ENCODE measurements at regions not wholly inside any gene's neighbourhood (a gene's known extent, or its start where the extent isn't known, plus 50 kb on each side); places are given as distances from the start of the nearest gene placed in this dataset.
"Not testable (repeated sequence)": the region's sequence is repeated elsewhere in the genome, so short reads cannot be mapped to it uniquely, and the experiment has no call there.

GRCh38 chr2:180927030-180927686, 53.2 kb upstream of the UBE2E3 start:
- FAIRE-seq = no peak

GRCh38 chr2:180925700-180926099, 54.7 kb upstream of the UBE2E3 start:
- FAIRE-seq = no peak

- FAIRE-seq = no peak
These were observed 56.3 kb upstream of the UBE2E3 start for GRCh38 chr2:180924063-180924462.

- no peak for FAIRE-seq
These were observed 69.4 kb upstream of the UBE2E3 start for GRCh38 chr2:180910831-180911665.

- FAIRE-seq = no peak
These were observed 72.7 kb upstream of the UBE2E3 start for GRCh38 chr2:180907731-180908130.

- no peak for FAIRE-seq
These were observed 74.9 kb upstream of the UBE2E3 start for GRCh38 chr2:180905461-180905860.

- no peak for FAIRE-seq
These were observed 75.4 kb upstream of the UBE2E3 start for GRCh38 chr2:180905002-180905401.

GRCh38 chr2:180901331-180901730, 79.1 kb upstream of the UBE2E3 start:
- no peak for FAIRE-seq

GRCh38 chr2:180893752-180894151, 86.7 kb upstream of the UBE2E3 start:
- no peak for FAIRE-seq

- no peak for FAIRE-seq
These were observed 88.3 kb upstream of the UBE2E3 start for GRCh38 chr2:180892091-180892490.

GRCh38 chr2:180891360-180891759, 89.0 kb upstream of the UBE2E3 start:
- no peak for FAIRE-seq

- FAIRE-seq = peak; percentile 17
These were observed 89.6 kb upstream of the UBE2E3 start for GRCh38 chr2:180890781-180891180.

GRCh38 chr2:180882959-180883358, 97.4 kb upstream of the UBE2E3 start:
- no peak for FAIRE-seq

GRCh38 chr2:180876506-180876905, 103.9 kb upstream of the UBE2E3 start:
- FAIRE-seq = no peak

GRCh38 chr2:180873219-180873618, 107.2 kb upstream of the UBE2E3 start:
- no peak for FAIRE-seq

GRCh38 chr2:180872781-180873180, 107.6 kb upstream of the UBE2E3 start:
- not testable (repeated sequence) for FAIRE-seq

- no peak for FAIRE-seq
These were observed 108.2 kb upstream of the UBE2E3 start for GRCh38 chr2:180872255-180872654.

GRCh38 chr2:180871649-180872048, 108.8 kb upstream of the UBE2E3 start:
- FAIRE-seq = no peak

GRCh38 chr2:180849851-180850250, 130.6 kb upstream of the UBE2E3 start:
- no peak for FAIRE-seq

GRCh38 chr2:180848393-180848792, 132.0 kb upstream of the UBE2E3 start:
- no peak for FAIRE-seq

GRCh38 chr2:180846756-180847472, 133.5 kb upstream of the UBE2E3 start:
- no peak for FAIRE-seq

GRCh38 chr2:180842461-180842860, 137.9 kb upstream of the UBE2E3 start:
- no peak for FAIRE-seq

GRCh38 chr2:180840641-180841040, 139.8 kb upstream of the UBE2E3 start:
- no peak for FAIRE-seq

- FAIRE-seq = no peak
These were observed 150.6 kb upstream of the UBE2E3 start for GRCh38 chr2:180829836-180830235.

Data from G401.6 (cell line).